ENCODE measurements at regions not wholly inside any gene's neighbourhood (a gene's known extent, or its start where the extent isn't known, plus 50 kb on each side); places are given as distances from the start of the nearest gene placed in this dataset.

- Mint-ChIP-seq H3K9me3 (peaks cover 11 to 12% of the 10 kb centered on the region in 2 donors), H3K4me3 (no peak overlapping the region), H3K27ac (no peak overlapping the region), H3K4me1 (no peaks in the 10 kb centered on the region), H3K27me3 (ENCODE audit: low read depth in 2 of 2) (no peaks in the 10 kb centered on the region), H3K36me3 (peaks cover 19% of the 10 kb centered on the region)
- Histone ChIP-seq H3K4me1 (ENCODE audit: control insufficient read depth, insufficient read depth, low read length) (no peaks in the 10 kb centered on the region), H3K4me3 (ENCODE audit: low read length) (no peak overlapping the region), H3K9me3 (ENCODE audit: control insufficient read depth, insufficient read depth, low read length) (no peaks in the 10 kb centered on the region), H3K27me3 (ENCODE audit: control insufficient read depth, insufficient read depth, low read length) (no peaks in the 10 kb centered on the region), H3K27ac (ENCODE audit: low read length) (no peak overlapping the region), H3K36me3 (ENCODE audit: control insufficient read depth, insufficient read depth, low read length) (no peaks in the 10 kb centered on the region)
- no peak for ATAC-seq
- no peak for DNase-seq
- 92% methylated on average over 10 of the region's 11 CpGs for WGBS (ENCODE audit: insufficient coverage)
- intact Hi-C loops (cut with micrococcal nuclease), result no loop called here
- TF ChIP-seq, protein P1, sequence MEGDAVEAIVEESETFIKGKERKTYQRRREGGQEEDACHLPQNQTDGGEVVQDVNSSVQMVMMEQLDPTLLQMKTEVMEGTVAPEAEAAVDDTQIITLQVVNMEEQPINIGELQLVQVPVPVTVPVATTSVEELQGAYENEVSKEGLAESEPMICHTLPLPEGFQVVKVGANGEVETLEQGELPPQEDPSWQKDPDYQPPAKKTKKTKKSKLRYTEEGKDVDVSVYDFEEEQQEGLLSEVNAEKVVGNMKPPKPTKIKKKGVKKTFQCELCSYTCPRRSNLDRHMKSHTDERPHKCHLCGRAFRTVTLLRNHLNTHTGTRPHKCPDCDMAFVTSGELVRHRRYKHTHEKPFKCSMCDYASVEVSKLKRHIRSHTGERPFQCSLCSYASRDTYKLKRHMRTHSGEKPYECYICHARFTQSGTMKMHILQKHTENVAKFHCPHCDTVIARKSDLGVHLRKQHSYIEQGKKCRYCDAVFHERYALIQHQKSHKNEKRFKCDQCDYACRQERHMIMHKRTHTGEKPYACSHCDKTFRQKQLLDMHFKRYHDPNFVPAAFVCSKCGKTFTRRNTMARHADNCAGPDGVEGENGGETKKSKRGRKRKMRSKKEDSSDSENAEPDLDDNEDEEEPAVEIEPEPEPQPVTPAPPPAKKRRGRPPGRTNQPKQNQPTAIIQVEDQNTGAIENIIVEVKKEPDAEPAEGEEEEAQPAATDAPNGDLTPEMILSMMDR (IDR thresholded peaks at IDR 0.05), result no peak
These were observed 646.1 kb downstream of the CDH11 start for GRCh38 chr16:64475627-64476351.

DNA sequence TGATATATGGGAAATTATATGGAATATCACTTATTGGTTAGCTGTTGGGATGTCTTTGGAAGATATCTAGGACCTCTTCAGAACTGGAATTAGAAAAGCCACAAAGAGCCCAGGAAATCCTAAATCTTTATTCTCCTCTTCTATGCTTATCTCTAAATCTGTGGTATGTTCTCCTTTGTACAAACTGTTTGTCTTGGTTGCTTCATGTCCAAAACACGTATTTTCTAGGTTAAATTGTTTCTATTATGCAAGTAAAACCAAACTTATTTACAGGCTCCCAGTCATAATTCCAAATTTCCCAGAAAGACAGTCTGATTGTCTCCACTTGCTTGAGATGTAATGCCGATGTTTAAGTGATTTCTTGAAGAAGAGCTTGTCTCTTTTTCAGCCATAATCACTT, 650.9 kb downstream of the CDH11 start:
- ATAC-seq (no peak), DNase-seq (no peak)
- H3K27ac Mint-ChIP-seq, result no peak overlapping the region
- intact Hi-C loops (cut with micrococcal nuclease), result no loop called here
- TF ChIP-seq, protein P1 (IDR thresholded peaks at IDR 0.05), result no peak
- Histone ChIP-seq H3K9me3 (ENCODE audit: control insufficient read depth, insufficient read depth, low read length) (no peaks in the 10 kb centered on the region), H3K27ac (ENCODE audit: low read length) (no peak overlapping the region), H3K4me3 (ENCODE audit: low read length) (no peak overlapping the region), H3K27me3 (ENCODE audit: control insufficient read depth, insufficient read depth, low read length) (no peaks in the 10 kb centered on the region), H3K36me3 (ENCODE audit: control insufficient read depth, insufficient read depth, low read length) (no peaks in the 10 kb centered on the region), H3K4me1 (ENCODE audit: control insufficient read depth, insufficient read depth, low read length) (no peaks in the 10 kb centered on the region)
- H3K27me3 Mint-ChIP-seq (ENCODE audit: low read depth in 2 of 2), result no peaks in the 10 kb centered on the region
- peaks cover 9 to 10% of the 10 kb centered on the region in 2 donors for H3K9me3 Mint-ChIP-seq
- no peak overlapping the region for H3K4me3 Mint-ChIP-seq
- no peaks in the 10 kb centered on the region for H3K4me1 Mint-ChIP-seq
- 100% methylated on average over 1 of the region's 2 CpGs for WGBS (ENCODE audit: insufficient coverage)
- peaks cover 7% of the 10 kb centered on the region for H3K36me3 Mint-ChIP-seq

DNA sequence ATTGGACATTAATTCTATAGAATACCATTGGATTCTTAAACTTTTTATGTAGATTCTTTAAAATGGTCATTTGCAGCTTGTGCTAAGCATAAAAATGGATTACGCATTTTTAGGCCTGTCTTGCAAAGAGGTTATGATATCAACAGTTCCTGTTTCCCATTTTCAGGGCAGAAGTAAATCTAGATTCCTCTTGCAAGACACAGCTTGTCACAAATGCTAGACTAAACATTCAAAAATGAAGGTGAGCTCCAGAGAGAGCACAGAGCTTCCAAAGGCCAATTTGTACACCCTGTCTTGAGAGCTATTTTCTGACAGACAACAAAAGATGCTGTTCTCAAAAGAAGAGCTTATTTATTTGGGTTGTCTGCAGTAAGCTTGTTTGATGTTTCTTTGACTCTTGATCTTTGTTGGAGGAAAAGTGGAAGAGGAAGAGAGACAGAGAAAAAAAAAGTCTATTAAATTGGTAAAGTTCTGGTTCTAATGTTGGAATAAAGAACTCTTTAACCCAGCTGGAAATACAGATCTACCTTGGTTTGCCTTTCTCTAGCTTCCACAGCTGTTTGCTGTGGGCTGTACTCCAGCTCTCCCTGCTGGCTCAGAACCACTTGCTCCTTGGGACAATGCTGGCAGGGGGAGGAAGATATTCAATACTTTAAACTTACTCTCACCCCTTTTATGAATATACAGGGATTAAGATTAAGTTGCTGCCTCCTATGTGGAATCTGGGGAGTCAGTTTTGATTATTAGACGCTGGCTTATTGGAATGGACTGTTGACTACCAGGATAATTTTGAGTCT, 651.8 kb downstream of the CDH11 start:
- Histone ChIP-seq H3K4me1 (ENCODE audit: control insufficient read depth, insufficient read depth, low read length) (no peaks in the 10 kb centered on the region), H3K27ac (ENCODE audit: low read length) (no peak overlapping the region), H3K9me3 (ENCODE audit: control insufficient read depth, insufficient read depth, low read length) (no peaks in the 10 kb centered on the region), H3K36me3 (ENCODE audit: control insufficient read depth, insufficient read depth, low read length) (no peaks in the 10 kb centered on the region), H3K4me3 (ENCODE audit: low read length) (no peak overlapping the region), H3K27me3 (ENCODE audit: control insufficient read depth, insufficient read depth, low read length) (no peaks in the 10 kb centered on the region)
- no peak overlapping the region for H3K27ac Mint-ChIP-seq
- no peak overlapping the region for H3K4me3 Mint-ChIP-seq
- peaks cover 2% of the 10 kb centered on the region for H3K36me3 Mint-ChIP-seq
- H3K27me3 Mint-ChIP-seq (ENCODE audit: low read depth in 2 of 2), result no peaks in the 10 kb centered on the region
- 80% methylated on average over 1 of the region's 2 CpGs for WGBS (ENCODE audit: insufficient coverage)
- no peak for DNase-seq
- H3K9me3 Mint-ChIP-seq, result peaks cover 9 to 12% of the 10 kb centered on the region in 2 donors
- intact Hi-C loops (cut with micrococcal nuclease), result no loop called here
- no peaks in the 10 kb centered on the region for H3K4me1 Mint-ChIP-seq
- ATAC-seq, result no peak
- TF ChIP-seq, protein P1 (IDR thresholded peaks at IDR 0.05), result no peak

Data from natural killer cell (primary cell).